GM19452 (cell line): ENCODE measurements at regions not wholly inside any gene's neighbourhood (a gene's known extent, or its start where the extent isn't known, plus 50 kb on each side); places are given as distances from the start of the nearest gene placed in this dataset.

Experiments
- ATAC-seq: cut with Tn5 transposase; IDR thresholded peaks from one replicate; pipeline ENCODE4 v1.9.1; 2021; ENCODE audit not compliant: unreplicated experiment

DNA sequence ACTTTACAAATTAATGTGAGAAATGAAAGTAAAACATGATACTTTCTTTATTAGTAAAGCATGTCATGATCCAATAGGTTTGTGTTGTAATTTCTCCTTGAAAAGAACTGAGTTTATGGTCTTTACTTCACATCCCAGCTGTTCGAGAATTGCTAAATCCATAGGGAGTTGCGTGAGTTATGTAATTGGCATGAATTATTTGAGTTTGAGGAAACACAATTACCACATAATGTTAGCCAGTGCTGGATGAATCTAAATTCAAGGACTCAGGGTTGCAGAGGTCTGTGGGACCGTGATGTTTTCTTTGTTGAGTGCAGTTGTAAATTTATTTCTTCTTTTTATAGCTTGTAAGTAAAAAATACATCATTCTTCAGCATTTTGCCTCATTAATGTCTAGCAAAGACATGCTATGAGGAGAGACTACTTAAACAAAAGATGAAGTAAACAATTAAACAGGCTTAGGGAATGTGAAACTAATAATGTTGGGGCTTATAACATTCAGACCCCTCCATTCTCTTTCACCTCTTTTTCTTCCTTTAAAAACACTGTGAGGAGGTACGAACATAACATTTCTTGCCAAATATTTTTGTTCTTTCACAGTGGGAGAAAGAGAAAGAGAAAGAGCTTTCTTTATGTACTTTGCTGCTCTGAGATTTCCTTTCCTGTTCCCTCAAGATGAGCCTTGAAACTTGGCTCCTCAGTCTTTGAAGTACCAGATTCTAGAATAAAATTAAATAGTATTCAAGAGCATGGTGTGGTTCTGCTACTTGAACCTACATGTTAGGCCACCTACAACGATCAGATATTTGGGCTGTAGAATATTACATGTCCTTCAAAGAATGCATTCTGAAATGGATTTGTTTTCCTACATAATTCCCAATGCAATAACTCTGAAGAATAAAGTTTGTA lies 159.6 kb upstream of the ANK2 start:
- peak; percentile 46 for ATAC-seq

DNA sequence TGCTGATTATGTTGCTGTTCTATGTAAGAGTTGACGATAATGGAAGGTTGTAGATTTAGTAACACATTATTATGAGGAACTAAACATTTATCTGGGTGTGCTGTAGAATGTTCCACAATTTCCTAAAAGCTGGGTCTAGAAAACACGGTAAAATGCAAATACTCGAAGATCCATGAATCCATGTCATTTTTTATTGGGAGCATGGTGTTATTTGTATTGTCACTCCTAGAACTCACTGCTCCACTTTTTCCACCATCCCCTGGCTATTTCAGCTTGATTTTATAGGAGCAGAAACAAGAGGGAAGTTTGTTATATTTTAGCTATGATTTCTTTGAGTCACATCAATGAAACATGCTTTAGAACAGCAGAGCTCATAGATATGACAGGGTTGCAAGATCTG lies 155.0 kb upstream of the ANK2 start:
- ATAC-seq = no peak

DNA sequence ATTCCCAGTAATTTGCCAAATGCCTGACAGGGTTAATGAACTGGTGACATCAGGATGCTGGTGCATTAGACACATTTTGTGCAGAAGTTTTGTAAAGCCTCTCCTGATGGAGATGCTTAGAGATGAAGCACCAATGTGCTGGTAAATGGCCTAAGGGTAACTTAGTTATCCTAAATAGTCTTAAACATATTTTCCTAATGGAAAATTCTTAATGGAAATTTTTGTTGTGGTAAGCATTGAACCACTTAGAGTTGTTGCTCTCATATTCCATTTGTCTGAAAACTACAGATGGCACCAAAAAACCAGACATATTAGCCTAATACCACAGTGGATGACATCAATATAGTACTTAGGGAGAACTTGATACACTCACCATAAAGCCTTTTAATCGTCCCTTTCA lies 154.5 kb upstream of the ANK2 start:
- no peak for ATAC-seq

DNA sequence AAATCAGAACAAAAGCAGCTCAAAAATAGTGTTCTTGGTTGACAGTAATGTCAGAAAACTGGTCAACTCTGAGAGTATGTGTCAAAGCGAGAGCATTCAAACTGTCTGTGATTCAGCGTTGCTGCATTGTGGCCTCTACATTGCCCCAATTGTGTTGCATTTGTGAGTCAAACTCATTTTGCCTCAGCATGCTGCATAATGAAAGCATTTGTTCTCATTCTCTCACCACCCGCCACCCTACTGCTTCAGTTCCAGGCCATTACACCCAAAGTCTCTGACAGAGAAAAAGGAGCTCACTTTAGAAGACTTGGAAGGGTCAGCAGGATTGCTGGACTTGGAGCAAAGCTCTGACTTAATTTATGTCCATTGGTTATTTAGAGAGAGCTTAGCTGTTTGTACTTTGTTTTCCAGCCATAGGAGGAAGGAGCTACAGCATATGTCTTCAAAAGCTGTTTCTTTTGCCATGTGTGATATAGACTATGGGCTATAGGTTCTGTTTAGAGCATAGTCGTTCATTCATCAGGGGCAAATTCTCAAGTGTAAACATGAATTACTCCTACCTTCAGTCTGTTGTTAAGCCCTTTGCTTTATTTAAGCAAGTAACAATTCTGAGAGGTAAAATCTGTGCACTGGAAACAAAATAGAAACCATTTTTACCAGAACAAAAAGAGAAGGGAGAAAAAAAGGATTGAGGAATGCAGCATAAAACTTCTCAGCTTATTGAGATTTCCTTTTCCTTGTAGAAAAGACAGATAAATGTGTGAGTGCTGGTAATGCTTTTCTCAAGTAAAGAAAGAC lies 153.4 kb upstream of the ANK2 start:
- no peak for ATAC-seq

DNA sequence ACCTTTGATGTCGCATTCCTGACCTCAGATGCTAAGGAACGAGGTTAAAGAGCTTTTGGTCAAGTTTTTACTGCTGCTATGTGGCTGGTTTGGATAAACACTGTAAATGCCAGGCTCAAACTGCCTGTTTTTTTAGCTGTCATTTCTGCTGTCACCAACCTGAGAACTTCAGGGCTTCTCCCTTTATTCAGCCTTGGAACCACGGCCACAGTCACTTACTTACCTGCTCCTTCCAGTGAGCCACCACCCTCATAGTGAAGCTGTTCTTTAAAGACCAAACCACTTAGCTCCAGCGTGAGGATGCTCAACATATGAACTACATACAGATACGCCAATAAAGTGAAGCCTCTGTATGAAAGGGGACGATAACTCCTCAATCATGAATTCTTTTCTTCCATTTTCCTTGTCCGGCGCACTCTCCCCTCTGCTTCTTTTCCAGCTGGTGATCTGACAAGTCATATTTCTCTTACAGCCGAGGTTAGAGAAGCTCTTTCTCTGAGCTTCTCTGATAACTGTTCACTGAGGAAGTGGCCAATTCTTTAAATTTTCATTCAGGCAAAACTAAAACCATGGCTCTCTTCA lies 152.8 kb upstream of the ANK2 start:
- ATAC-seq = no peak

DNA sequence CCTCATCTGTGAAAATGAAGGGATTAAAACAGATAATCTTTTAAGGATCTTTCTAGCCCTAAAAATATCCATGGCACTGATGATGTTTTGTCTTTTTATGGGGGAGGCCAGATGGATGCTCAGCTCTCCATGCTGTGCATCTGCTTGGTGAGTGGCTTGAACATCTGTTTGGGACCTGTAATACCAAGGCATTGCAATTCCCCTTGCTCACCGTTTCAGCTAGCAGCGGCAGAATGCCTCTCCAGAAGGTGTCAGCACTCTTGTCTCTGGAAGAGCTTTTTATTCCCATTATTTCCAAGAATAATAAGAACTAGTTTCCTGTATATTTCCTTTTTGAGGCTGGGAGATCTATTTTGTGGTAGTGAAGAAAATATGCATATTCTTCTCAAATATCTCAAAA lies 151.9 kb upstream of the ANK2 start:
- no peak for ATAC-seq

DNA sequence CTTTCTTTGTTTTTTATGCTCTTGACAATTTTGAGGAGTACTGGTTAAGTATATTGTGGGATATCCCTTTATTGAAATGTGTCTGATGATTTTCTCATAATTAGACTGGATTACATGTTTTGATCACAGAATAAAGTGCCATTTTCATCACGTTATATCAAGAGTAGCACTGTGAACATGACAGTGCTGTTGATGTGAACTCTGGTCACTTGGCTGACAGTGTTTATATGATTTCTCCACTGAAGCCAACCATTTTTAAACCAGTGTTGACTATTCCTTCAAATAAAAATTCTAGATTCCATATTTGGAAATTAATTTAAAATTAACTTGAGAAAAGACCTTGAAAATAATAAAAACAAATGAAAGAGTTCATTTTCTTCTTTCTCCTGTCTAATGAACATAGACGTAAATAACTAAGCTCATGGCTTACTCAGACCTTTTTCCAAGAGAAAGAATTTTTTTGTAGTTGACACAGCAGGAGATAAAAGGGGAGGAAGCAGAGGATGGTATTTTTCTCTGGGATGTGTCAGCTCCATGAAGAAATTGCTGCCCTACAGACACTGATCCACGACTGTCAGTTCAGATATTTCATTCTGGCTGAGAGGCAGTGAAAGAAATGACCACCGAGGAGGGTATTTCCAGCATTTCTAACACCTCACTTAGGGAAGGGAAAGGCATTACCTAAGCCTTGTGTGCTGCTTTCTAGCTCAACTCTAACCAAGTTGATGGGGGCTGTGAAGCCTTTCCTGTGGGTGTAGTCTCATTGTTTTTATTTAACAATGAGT lies 150.9 kb upstream of the ANK2 start:
- ATAC-seq = no peak

DNA sequence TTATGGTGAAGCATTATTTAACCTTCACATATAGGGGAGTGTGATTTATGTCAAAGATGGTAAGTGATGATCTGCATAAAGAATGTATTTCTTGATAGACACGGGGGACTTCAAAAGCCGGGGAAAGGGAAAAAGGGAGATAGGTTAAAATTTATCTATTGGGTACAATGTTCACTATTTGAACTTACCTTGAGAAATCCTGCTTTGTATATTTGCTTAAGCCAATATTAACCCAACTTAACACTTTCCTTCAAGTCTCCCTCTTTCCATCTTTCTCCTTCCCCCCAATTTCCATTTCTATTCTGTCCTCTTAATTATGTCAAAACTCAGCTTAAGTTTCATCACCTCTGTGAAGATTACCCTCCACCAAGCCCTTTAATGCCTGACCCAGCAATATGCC lies 149.0 kb upstream of the ANK2 start:
- ATAC-seq = no peak

DNA sequence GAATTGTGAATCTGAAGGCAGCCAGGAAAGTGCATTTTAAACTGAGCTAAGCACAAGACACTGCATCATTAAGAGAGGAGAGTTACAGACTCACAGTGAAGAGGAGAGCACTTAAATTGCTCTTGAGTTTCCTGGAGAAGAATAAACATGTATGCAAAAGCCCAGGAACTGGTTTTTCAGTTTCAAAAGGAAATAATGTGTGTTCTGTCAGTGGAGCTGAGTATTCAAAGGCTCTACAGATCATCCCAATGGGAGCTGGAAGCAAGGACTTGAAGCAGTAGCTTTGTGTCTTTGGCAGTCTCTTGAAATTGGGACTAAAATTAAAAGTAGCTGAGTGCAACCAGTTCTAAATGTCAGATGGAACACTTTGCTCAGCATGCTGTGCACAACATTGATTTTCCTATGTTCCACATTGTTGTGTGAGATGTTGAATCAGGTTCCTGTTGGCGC lies 147.5 kb upstream of the ANK2 start:
- ATAC-seq = no peak

DNA sequence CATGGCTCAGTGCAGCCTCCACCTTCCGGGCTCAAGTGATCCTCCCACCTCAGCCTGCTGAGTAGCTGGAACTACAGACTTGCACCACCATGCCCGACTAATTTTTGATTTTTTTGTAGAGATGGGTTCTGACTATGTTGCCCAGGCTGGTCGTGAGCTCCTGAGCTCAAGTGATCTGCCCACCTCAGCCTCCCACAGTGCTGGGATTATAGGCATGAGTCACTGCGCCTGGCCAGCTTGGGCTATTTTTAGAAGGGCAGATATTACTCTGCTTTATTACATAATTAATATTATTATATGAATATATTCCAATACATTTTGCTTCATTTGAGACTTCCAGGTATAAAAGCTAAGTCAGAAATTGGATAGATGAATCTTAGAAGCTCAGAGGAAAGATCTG lies 143.7 kb upstream of the ANK2 start:
- no peak for ATAC-seq

DNA sequence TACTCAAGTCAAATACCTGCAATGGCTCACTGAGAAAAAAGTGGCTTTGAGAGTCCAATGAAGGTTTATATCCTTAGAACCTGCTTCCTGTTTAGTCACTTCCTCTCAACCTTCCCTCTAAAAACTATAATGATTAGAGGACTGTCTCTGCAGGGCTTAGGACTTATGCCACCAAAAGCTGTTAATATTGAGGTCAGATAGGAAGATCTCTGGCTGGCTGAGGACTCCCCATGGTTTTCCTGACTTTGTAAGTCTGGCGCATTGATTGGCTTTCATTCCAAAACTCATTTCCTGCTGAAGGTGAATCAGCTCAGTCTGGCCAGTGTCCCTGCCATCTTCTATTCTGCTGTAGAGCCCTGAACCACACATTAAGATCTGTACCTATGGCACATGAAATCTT lies 140.9 kb upstream of the ANK2 start:
- no peak for ATAC-seq

DNA sequence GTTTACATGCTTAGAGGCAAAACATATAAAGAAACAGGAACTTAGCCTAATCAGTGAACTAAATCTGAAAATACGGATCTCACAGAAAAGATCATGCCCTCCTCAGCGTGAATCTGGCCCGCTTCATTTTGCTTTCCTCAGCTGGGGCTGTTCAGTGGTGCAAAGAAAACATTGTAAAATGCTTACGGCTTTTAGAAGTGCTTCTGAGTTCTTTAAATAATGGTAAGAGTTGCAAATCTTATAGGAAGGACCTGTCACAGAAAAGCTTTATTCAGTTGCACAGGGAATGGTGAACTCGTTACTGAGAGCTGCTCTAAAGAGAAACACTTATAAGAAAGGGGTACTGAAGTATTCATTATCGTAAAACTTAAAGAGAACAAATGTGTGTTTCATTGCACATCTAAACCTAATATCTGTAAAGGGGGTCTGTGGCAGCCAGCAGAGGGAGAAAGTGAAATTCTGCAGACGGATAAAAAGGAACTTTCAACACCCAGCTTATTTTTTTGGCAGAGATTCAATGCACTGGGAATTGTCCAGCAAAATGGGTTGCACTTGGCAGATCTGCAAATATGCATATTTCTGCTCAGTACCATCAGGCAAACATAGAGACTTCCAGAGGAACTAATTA lies 139.2 kb upstream of the ANK2 start:
- ATAC-seq = no peak

DNA sequence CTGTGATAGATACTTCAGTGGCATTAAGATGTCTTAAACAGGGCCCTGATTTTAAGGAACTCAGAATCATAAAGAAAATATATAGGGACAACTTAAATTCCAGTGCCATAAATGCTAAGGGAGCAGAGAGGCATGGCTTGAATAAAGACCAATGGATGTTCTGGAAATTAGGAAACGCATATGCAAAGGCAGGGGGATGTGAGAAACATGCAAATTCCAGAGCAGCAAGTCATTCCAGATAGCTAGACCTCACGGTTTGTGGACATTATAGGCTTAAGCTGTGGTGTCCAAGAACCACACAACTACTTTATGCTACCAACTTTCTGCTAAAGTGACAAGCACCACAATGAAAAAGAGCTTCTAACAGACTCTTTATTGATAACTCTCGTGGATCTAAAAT lies 132.6 kb upstream of the ANK2 start:
- no peak for ATAC-seq

DNA sequence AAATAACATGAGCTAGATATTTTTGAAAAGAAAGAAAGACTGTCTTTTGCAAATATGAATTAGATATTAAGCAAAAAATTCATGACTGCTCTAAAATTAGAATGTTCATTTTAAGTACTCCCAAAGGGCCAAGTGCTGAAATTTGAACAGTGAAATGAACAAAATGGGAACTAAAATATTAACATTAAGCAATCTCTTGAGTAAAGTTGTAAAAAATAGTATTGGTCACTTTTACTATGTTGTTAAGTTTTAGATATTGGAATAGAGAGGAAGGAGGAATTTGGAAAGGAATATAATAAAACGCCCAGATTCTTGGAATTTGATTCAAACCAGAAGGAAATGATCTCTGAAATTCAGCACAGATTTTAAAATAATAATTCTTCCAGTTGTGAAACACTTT lies 125.9 kb upstream of the ANK2 start:
- ATAC-seq = no peak

DNA sequence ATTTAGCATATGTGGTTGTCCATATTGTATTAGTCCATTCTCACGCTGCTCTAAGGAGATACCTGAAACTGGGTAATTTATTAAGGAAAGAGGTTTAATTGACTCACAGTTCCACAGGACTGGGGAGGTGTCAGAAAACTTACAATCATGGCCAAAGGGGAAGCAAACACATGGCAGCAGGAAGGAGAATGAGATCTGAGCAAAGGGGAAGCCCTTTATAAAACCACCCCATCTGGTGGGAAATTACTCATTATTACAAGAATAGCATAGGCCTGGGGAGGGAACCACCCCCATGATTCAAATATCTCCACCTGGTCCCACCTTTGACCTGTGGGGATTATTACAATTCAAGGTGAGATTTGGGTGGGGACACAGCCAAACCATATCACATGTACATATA lies 122.6 kb upstream of the ANK2 start:
- ATAC-seq = no peak

DNA sequence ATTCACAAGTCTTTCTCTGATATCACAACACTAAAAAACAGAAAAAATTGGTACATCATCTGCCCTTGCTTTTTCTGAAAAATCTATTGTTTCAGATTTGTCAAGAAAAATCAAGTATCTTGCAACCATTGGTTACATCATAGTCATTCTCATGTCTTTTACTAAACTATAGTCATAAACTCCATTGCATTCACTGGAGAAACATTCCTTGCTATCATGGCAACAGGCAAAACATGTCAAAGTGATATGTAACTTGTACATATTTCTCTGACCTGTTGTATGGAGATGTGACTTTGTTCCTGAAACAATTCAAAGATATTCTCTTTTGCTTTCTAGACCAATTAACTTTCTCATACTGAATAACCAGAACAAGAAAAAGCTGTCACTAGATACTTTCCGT lies 121.9 kb upstream of the ANK2 start:
- no peak for ATAC-seq

DNA sequence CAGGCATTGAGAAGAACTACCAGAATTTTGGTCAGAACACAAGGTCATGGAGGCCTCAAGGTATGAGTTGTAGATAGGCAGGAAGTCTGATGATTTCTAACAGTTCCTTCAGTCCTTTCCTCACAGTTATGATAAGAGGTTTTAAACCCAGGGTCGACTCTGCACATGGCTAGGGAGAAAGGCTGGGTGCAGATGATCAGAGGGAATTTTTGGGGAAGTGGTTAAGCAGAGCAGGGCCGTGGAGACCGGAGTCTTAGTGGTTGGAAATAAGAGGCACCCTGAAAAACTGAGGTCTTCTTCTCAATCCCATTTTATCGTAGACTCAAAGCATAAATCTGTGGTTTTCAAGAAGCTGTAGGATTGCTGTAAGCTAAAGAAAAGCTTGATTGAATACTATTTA lies 118.5 kb upstream of the ANK2 start:
- no peak for ATAC-seq

DNA sequence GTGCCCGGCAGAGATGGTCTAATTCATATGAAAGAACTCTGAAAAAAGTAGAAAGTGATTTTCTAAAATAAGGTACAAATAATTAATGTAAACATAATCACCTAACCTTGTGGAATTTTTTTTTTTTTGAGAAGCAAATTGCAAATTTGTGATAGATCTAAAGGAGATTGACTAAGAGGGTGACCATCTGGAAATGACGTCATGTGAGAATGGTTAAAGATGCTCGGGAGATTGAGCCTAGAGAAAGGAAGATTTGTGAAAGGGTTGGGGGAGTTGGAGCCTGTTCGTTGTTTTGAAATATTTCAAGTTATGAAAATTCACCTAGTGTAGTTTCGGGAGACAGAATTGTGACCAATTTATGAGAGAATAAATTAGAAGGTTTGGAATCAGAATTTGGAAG lies 115.7 kb upstream of the ANK2 start:
- ATAC-seq = no peak

DNA sequence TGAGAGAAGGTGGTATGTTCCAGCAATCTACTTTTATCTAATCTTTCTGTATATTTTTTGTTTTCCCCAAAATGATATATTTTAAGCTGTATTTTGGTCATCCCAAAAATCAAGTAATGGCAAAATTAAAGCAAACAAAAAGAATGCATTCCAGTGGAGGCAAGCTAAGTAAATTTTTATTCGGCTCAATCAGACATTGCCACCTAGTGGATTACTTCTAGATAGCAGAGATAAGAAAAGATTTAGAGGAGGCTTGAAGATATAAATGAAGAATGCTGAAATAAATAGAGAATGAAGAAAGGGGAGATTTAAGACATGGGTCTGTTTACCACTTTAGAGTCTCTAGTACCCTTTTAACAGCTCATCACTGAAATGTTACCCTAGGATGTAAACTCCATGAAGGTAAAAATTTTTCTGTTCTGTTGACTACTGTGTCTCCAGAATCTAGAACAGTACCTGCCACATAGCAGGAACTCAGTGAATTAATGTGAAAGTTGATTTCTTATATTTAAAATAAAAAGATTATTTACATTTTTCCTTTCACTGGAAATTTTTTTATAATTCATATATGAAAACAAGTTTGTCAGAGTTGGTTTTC lies 110.9 kb upstream of the ANK2 start:
- ATAC-seq = no peak

DNA sequence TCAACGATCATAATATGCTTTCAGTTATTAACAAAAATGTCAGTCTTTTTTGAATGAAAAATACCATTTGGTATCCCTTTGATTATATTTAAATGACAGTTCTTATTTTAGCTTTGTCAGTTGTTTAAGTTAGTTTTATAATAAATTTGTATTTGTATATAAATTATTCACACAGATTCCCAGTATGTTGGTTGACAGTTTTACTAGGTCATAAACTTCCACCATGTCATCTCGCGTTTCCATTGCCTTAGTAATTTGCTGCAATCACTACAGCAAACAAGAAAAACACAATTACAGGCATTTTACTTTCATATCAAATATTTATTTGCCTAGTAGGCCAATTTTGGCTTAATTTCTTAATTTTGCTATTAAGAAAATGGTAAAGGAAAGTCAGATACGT lies 109.6 kb upstream of the ANK2 start:
- no peak for ATAC-seq
